SK-N-SH (cell line): ENCODE measurements at regions not wholly inside any gene's neighbourhood (a gene's known extent, or its start where the extent isn't known, plus 50 kb on each side); places are given as distances from the start of the nearest gene placed in this dataset.
A peak's percentile ranks its signal among the peaks of the same experiment; 100 is the strongest.

ENCODE experiments used
- CTCF ChIA-PET: fragments of 300-600, 350-600 bp; formaldehyde crosslinking; extraction: SDS; loops from one replicate; lab custom pipeline; 2021; lab: Yijun Ruan, JAX
- POLR2A ChIA-PET: fragments of 350-600 bp; sonication (Branson Sonifier 250); formaldehyde crosslinking; extraction: SDS; loops from one replicate; lab custom pipeline; 2020; ENCODE audit warnings: antibody characterized with exemption, inconsistent platforms; lab: Yijun Ruan, JAX
- DNase-seq: peaks from one replicate; pipeline ENCODE4 v3.0.0; 2012
- H2AFZ ChIP-seq: fragments of 200-600 bp; sonication (generic); 2 replicates; pipeline ENCODE4 v1.8.1; 2016; ENCODE audit warnings: antibody characterized with exemption, mild to moderate bottlenecking, low read depth
- H3F3A ChIP-seq: fragments of 200-600 bp; sonication (generic); replicated peaks from 2 replicates; pipeline ENCODE3; 2016; ENCODE audit warnings: antibody characterized with exemption, mild to moderate bottlenecking; ENCODE audit not compliant: insufficient read depth
- H3K27ac ChIP-seq, 2 experiments: fragments of 200-500 bp in 1 of 2; fragments of 200-600 bp in 1 of 2; sonication (Bioruptor generic) in 1 of 2; sonication (generic), shearing (Covaris generic) in 1 of 2; 2 replicates each; pipeline versions ENCODE4 v1.5.1 to v1.6.1; 2014 to 2016; ENCODE audit warnings: low read depth in 2 of 2, inconsistent platforms in 1 of 2, low read length in 1 of 2, mild to moderate bottlenecking in 1 of 2, mixed read lengths in 1 of 2
- H3K27me3 ChIP-seq: fragments of 200-600 bp; sonication (generic), shearing (Covaris generic); 2 replicates; pipeline ENCODE4 v1.6.1; 2016; ENCODE audit warnings: mixed run types; ENCODE audit not compliant: insufficient read depth
- H3K36me3 ChIP-seq, 2 experiments: fragments of 200-500 bp in 1 of 2; fragments of 200-600 bp in 1 of 2; sonication (Bioruptor generic) in 1 of 2; sonication (generic) in 1 of 2; replicated peaks in 1 of 2; 2 replicates each; pipeline versions ENCODE3 to v1.5.1; 2014 to 2016; ENCODE audit warnings: low read length in 1 of 2, mild to moderate bottlenecking in 1 of 2; ENCODE audit not compliant: insufficient read depth in 2 of 2, control insufficient read depth in 1 of 2
- H3K4me1 ChIP-seq, 2 experiments: fragments of 200-500 bp in 1 of 2; fragments of 200-600 bp in 1 of 2; sonication (Bioruptor generic) in 1 of 2; sonication (generic), shearing (Covaris generic) in 1 of 2; 2 replicates each; pipeline versions ENCODE4 v1.5.1 to v1.6.1; 2014 to 2016; ENCODE audit warnings: low read depth in 1 of 2, low read length in 1 of 2, mixed run types in 1 of 2; ENCODE audit not compliant: insufficient read depth in 2 of 2, control insufficient read depth in 1 of 2
- H3K4me2 ChIP-seq: fragments of 200-600 bp; sonication (generic), shearing (Covaris generic); 2 replicates; pipeline ENCODE4 v1.6.1; 2017; ENCODE audit warnings: mixed run types
- H3K4me3 ChIP-seq, 2 experiments: fragments of 200-500 bp in 1 of 2; fragments of 200-600 bp in 1 of 2; sonication (Bioruptor generic) in 1 of 2; sonication (generic), shearing (Covaris generic) in 1 of 2; 2 replicates each; pipeline versions ENCODE4 v1.5.1 to v1.8.1; 2014 to 2016; ENCODE audit warnings: low read depth in 2 of 2, inconsistent platforms in 1 of 2, low read length in 1 of 2, mild to moderate bottlenecking in 1 of 2, mixed read lengths in 1 of 2, moderate library complexity in 1 of 2
- H3K79me2 ChIP-seq: fragments of 200-600 bp; sonication (generic); 2 replicates; pipeline ENCODE4 v1.8.1; 2017; ENCODE audit warnings: mild to moderate bottlenecking; ENCODE audit not compliant: insufficient read depth
- H3K9ac ChIP-seq: fragments of 200-600 bp; sonication (generic); 2 replicates; pipeline ENCODE4 v1.6.1; 2017; ENCODE audit warnings: mixed run types
- H3K9me2 ChIP-seq: fragments of 200-600 bp; sonication (generic); 2 replicates; pipeline ENCODE4 v1.6.1; 2017; ENCODE audit warnings: mixed run types
- H3K9me3 ChIP-seq: fragments of 200-600 bp; sonication (generic); 2 replicates; pipeline ENCODE4 v1.6.1; 2017; ENCODE audit warnings: mixed run types, mild to moderate bottlenecking, moderate library complexity
- H4K20me1 ChIP-seq: fragments of 200-600 bp; sonication (generic); 2 replicates; pipeline ENCODE4 v1.6.1; 2017; ENCODE audit warnings: mild to moderate bottlenecking, mixed run types; ENCODE audit not compliant: insufficient read depth
- CHD2 ChIP-seq: fragments of 150-350 bp; IDR thresholded peaks from 2 replicates; pipeline ENCODE4 v1.6.1; 2018; ENCODE audit warnings: low read length; ENCODE audit not compliant: partially characterized antibody
- EP300 ChIP-seq, 2 experiments: IDR thresholded peaks; 2 replicates each; pipeline versions ENCODE4 v1.4.0 to v1.6.1; 2012; ENCODE audit warnings: borderline replicate concordance in 1 of 2, low read depth in 1 of 2, low read length in 1 of 2
- EZH2phosphoT487 ChIP-seq: fragments of 200-600 bp; sonication (generic); IDR thresholded peaks from 2 replicates; pipeline ENCODE4 v1.6.1; 2017; ENCODE audit warnings: low read depth, mixed run types, mild to moderate bottlenecking, antibody characterized with exemption, moderate library complexity, borderline replicate concordance
- FOXJ3 ChIP-seq: sonication (generic); formaldehyde crosslinking; IDR thresholded peaks from 2 replicates; pipeline ENCODE4 v1.5.1; 2020; ENCODE audit warnings: mild to moderate bottlenecking, missing genetic modification reagents
- FOXM1 ChIP-seq: IDR thresholded peaks from 2 replicates; pipeline ENCODE4 v1.4.0; 2012; ENCODE audit warnings: low read depth, mild to moderate bottlenecking
- GABPA ChIP-seq: IDR thresholded peaks from 2 replicates; pipeline ENCODE4 v1.4.0; 2012; ENCODE audit warnings: low read depth, mild to moderate bottlenecking
- GATA2 ChIP-seq: sonication (generic); formaldehyde crosslinking; IDR thresholded peaks from 2 replicates; pipeline ENCODE4 v1.5.0; 2020; ENCODE audit warnings: mild to moderate bottlenecking, missing genetic modification reagents
- MEF2A ChIP-seq: IDR thresholded peaks from 2 replicates; pipeline ENCODE4 v1.4.0; 2012; ENCODE audit warnings: low read depth, borderline replicate concordance
- NFIC ChIP-seq: IDR thresholded peaks from 2 replicates; pipeline ENCODE4 v1.4.0; 2012; ENCODE audit warnings: borderline replicate concordance
- TCF12 ChIP-seq: IDR thresholded peaks from 2 replicates; pipeline ENCODE4 v1.4.0; 2012
- YY1 ChIP-seq: IDR thresholded peaks from 2 replicates; pipeline ENCODE4 v1.4.0; 2012; ENCODE audit warnings: low read depth, mild to moderate bottlenecking
- WGBS: methylation state at CpG from one replicate; pipeline ENCODE4 v1.1.6; 2017; ENCODE audit warnings: low lambda C conversion rate; 5-methylcytosine and 5-hydroxymethylcytosine counted together
- TF ChIP-seq, protein P1 (sequence below): IDR thresholded peaks from 2 replicates; pipeline ENCODE4; 2012
- TF ChIP-seq, protein P2 (sequence below): fragments of 150-350 bp; IDR thresholded peaks from 2 replicates; pipeline ENCODE4 v1.6.1; 2016; ENCODE audit warnings: mild to moderate bottlenecking, low read depth, low read length
- TF ChIP-seq, protein P3 (sequence below): fragments of 200-600 bp; sonication (generic); IDR thresholded peaks from 2 replicates; pipeline ENCODE4 v1.6.1; 2017; ENCODE audit warnings: antibody characterized with exemption, mild to moderate bottlenecking, moderate library complexity
- TF ChIP-seq, protein P4 (sequence below): fragments of 150-350 bp; IDR thresholded peaks from 2 replicates; pipeline ENCODE4 v1.6.1; 2017; ENCODE audit warnings: antibody characterized with exemption, low read length, low read depth, borderline replicate concordance
- TF ChIP-seq, protein P5 (sequence below): IDR thresholded peaks from 2 replicates; pipeline ENCODE4 v1.4.0; 2012; ENCODE audit warnings: low read depth, borderline replicate concordance

DNA sequence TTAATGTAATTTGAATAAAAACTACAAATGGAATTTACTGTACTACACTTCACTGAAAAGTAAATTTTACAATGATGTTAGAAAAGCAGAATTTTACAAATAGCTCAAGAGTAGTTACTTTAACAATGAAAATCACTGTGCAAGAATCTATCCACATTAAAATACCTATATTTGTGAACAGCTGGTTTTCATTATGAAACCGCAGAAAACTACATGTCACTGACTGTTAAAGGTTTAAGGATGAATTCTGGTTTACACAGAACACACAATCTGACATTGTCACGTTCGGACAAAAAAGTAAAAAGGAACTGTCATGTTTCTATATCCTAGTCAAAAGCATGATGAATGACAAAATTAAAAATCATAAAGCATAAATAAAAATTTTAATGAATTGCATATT, 415.3 kb upstream of the PRKCQ start:
- H3K9me3 ChIP-seq = no peaks in the 10 kb centered on the region
- DNase-seq = no peak
- CTCF ChIA-PET = interaction anchor here (1.0 to 1.3 kb wide), 3 partner anchors 21 to 77 kb away, joined by 3 read pairs; no protein-coding TSS in a partner anchor
- H3K27me3 ChIP-seq = no peaks in the 10 kb centered on the region
- H3F3A ChIP-seq = no peaks in the 10 kb centered on the region
- no peak overlapping the region for H3K27ac ChIP-seq
- H3K79me2 ChIP-seq = no peaks in the 10 kb centered on the region
- H3K4me3 ChIP-seq = no peak overlapping the region
- no peaks in the 10 kb centered on the region for H3K4me1 ChIP-seq
- POLR2A ChIA-PET = no interaction called here
- H3K4me2 ChIP-seq = no peak overlapping the region
- H4K20me1 ChIP-seq = no peaks in the 10 kb centered on the region
- H3K9ac ChIP-seq = no peak overlapping the region
- no peaks in the 10 kb centered on the region for H3K9me2 ChIP-seq
- TF ChIP-seq FOXJ3 (CRISPR knock-in tag) (no peak), TCF12 (peak; percentile 66), GATA2 (no peak), FOXM1 (no peak), NFIC (no peak), YY1 (no peak), GABPA (no peak), EZH2phosphoT487 (no peak), CHD2 (no peak)
- TF ChIP-seq, protein P1, sequence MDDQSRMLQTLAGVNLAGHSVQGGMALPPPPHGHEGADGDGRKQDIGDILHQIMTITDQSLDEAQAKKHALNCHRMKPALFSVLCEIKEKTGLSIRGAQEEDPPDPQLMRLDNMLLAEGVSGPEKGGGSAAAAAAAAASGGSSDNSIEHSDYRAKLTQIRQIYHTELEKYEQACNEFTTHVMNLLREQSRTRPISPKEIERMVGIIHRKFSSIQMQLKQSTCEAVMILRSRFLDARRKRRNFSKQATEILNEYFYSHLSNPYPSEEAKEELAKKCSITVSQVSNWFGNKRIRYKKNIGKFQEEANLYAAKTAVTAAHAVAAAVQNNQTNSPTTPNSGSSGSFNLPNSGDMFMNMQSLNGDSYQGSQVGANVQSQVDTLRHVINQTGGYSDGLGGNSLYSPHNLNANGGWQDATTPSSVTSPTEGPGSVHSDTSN = peak; percentile 43; the same call in 1 of the 2 replicates
- TF ChIP-seq, protein P2, sequence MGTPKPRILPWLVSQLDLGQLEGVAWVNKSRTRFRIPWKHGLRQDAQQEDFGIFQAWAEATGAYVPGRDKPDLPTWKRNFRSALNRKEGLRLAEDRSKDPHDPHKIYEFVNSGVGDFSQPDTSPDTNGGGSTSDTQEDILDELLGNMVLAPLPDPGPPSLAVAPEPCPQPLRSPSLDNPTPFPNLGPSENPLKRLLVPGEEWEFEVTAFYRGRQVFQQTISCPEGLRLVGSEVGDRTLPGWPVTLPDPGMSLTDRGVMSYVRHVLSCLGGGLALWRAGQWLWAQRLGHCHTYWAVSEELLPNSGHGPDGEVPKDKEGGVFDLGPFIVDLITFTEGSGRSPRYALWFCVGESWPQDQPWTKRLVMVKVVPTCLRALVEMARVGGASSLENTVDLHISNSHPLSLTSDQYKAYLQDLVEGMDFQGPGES = no peak
- TF ChIP-seq, protein P3, sequence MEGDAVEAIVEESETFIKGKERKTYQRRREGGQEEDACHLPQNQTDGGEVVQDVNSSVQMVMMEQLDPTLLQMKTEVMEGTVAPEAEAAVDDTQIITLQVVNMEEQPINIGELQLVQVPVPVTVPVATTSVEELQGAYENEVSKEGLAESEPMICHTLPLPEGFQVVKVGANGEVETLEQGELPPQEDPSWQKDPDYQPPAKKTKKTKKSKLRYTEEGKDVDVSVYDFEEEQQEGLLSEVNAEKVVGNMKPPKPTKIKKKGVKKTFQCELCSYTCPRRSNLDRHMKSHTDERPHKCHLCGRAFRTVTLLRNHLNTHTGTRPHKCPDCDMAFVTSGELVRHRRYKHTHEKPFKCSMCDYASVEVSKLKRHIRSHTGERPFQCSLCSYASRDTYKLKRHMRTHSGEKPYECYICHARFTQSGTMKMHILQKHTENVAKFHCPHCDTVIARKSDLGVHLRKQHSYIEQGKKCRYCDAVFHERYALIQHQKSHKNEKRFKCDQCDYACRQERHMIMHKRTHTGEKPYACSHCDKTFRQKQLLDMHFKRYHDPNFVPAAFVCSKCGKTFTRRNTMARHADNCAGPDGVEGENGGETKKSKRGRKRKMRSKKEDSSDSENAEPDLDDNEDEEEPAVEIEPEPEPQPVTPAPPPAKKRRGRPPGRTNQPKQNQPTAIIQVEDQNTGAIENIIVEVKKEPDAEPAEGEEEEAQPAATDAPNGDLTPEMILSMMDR = no peak
- TF ChIP-seq, all 33 proteins: peak for 2
- 8% methylated on average over 3 of the region's 3 CpGs for WGBS
- no peaks in the 10 kb centered on the region for H3K36me3 ChIP-seq
- no peak overlapping the region for H2AFZ ChIP-seq

DNA sequence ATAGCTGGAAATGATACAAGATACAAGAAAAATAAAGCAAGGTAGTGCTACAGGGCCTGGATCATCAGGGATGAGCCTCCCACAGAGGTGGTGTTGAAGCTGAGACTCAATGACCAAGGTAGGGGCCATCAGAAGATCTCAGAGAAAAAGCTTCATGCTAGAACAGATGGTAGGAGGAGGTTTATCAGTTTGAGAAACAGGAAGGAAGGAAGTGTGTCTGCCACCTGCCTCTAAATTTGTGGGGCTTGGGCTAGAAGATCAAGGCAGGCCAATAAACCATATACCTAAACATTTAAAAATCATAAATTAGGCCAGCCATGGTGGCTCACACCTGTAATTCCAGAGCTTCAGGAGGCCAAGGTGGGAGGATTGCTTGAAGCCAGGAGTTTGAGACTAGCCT, 410.8 kb upstream of the PRKCQ start:
- H3K79me2 ChIP-seq = no peaks in the 10 kb centered on the region
- H3K27ac ChIP-seq = no peak overlapping the region
- no peak overlapping the region for H3K4me3 ChIP-seq
- H3K9me3 ChIP-seq = no peaks in the 10 kb centered on the region
- no peaks in the 10 kb centered on the region for H3K4me1 ChIP-seq
- TF ChIP-seq TCF12 = no peak
- no peak for TF ChIP-seq CHD2
- TF ChIP-seq, protein P3 = no peak
- TF ChIP-seq EP300 (IDR thresholded peaks at IDR 0.05; ENCODE audit: borderline replicate concordance in 1 of 2, low read depth in 1 of 2, low read length in 1 of 2) = no peak
- TF ChIP-seq GABPA = no peak
- TF ChIP-seq EZH2phosphoT487 = no peak
- TF ChIP-seq, protein P4, sequence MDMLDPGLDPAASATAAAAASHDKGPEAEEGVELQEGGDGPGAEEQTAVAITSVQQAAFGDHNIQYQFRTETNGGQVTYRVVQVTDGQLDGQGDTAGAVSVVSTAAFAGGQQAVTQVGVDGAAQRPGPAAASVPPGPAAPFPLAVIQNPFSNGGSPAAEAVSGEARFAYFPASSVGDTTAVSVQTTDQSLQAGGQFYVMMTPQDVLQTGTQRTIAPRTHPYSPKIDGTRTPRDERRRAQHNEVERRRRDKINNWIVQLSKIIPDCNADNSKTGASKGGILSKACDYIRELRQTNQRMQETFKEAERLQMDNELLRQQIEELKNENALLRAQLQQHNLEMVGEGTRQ = no peak
- no peak for TF ChIP-seq MEF2A
- TF ChIP-seq, protein P5, sequence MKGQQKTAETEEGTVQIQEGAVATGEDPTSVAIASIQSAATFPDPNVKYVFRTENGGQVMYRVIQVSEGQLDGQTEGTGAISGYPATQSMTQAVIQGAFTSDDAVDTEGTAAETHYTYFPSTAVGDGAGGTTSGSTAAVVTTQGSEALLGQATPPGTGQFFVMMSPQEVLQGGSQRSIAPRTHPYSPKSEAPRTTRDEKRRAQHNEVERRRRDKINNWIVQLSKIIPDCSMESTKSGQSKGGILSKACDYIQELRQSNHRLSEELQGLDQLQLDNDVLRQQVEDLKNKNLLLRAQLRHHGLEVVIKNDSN = no peak
- no peak for TF ChIP-seq GATA2
- ChIA-PET CTCF (no interaction called here), POLR2A (no interaction called here)
- H4K20me1 ChIP-seq = no peaks in the 10 kb centered on the region
- no peaks in the 10 kb centered on the region for H3K27me3 ChIP-seq
- H3K4me2 ChIP-seq = no peak overlapping the region
- H2AFZ ChIP-seq = no peak overlapping the region
- no peaks in the 10 kb centered on the region for H3F3A ChIP-seq
- H3K9me2 ChIP-seq = no peaks in the 10 kb centered on the region
- no peaks in the 10 kb centered on the region for H3K36me3 ChIP-seq
- DNase-seq = no peak
- no peak overlapping the region for H3K9ac ChIP-seq
